GM12878 (cell line): ENCODE measurements at regions not wholly inside any gene's neighbourhood (a gene's known extent, or its start where the extent isn't known, plus 50 kb on each side); places are given as distances from the start of the nearest gene placed in this dataset.

Experiments
- ATAC-seq: fragments of 200-7000 bp; cut with Tn5 transposase; 3 replicates; pipeline ENCODE4 v1.9.1; 2020; ENCODE audit warnings: mild to moderate bottlenecking, moderate library complexity
- BruUV-seq: library from RNA; stranded (reverse); fragments of 400-500 nt; replicated peaks from 2 replicates; lab custom pipeline; 2021; lab: Mats Ljungman, UMichigan
- CTCF ChIA-PET: fragments of 300-600 bp; sonication (Branson Sonifier 250); formaldehyde crosslinking; extraction: SDS; loops from one replicate; lab custom pipeline; 2021; ENCODE audit warnings: inconsistent platforms; lab: Yijun Ruan, JAX
- POLR2A ChIA-PET: fragments of 350-600 bp; formaldehyde crosslinking; extraction: SDS; loops from one replicate; lab custom pipeline; 2021; ENCODE audit warnings: inconsistent platforms; lab: Charles Lee
- RAD21 ChIA-PET: fragments of 300-600 bp; sonication (Branson Sonifier 250); formaldehyde crosslinking; loops from one replicate; lab custom pipeline; 2023; ENCODE audit warnings: antibody characterized with exemption; ENCODE audit not compliant: unreplicated experiment; lab: Charles Lee
- SMC1A ChIA-PET: fragments of 300-600 bp; sonication (Branson Sonifier 250); formaldehyde crosslinking; loops from one replicate; lab custom pipeline; 2023; ENCODE audit not compliant: unreplicated experiment, uncharacterized antibody; lab: Charles Lee
- DNase-seq: peaks from one replicate; pipeline ENCODE4 v3.0.0-alpha.2; 2011; ENCODE audit warnings: low read depth, low spot score
- FAIRE-seq: peaks from 3 replicates; lab custom pipeline; 2011; peaks lifted over from hg19 to GRCh38; lab: Jason Lieb, UNC
- H2AFZ ChIP-seq: 2 replicates; pipeline ENCODE4 v1.6.0; 2011; ENCODE audit warnings: low read depth, low read length, control low read depth; ENCODE audit not compliant: control insufficient read depth
- H3K27ac ChIP-seq: 2 replicates; pipeline ENCODE4 v1.5.1; 2011; ENCODE audit warnings: control low read depth; ENCODE audit not compliant: control insufficient read depth, insufficient read depth
- H3K27me3 ChIP-seq, 2 experiments: replicated peaks in 1 of 2; 2 replicates each; pipeline versions ENCODE4 v1.6.0 to v1.6.1; 2011; ENCODE audit warnings: low read length in 1 of 2; ENCODE audit not compliant: control insufficient read depth in 2 of 2, insufficient read depth in 2 of 2
- H3K36me3 ChIP-seq, 2 experiments: 2 replicates each; pipeline ENCODE4 v1.5.1; 2011; ENCODE audit warnings: low read length in 1 of 2; ENCODE audit not compliant: control insufficient read depth in 2 of 2, insufficient read depth in 2 of 2
- H3K4me1 ChIP-seq: 2 replicates; pipeline ENCODE4 v1.6.1; 2011; ENCODE audit warnings: mild to moderate bottlenecking, low read length, moderate library complexity, mixed read lengths; ENCODE audit not compliant: control insufficient read depth, insufficient read depth
- H3K4me2 ChIP-seq: 2 replicates; pipeline ENCODE4 v1.6.0; 2011; ENCODE audit warnings: control low read depth; ENCODE audit not compliant: control insufficient read depth, insufficient read depth
- H3K4me3 ChIP-seq: fragments of 200-600 bp; sonication (generic); 2 replicates; pipeline ENCODE4 v1.5.1; 2016
- H3K79me2 ChIP-seq: 2 replicates; pipeline ENCODE4 v1.6.0; 2011; ENCODE audit warnings: low read length; ENCODE audit not compliant: control insufficient read depth, insufficient read depth
- H3K9ac ChIP-seq: 2 replicates; pipeline ENCODE4 v1.8.0; 2011; ENCODE audit warnings: low read length, control low read depth, mixed read lengths; ENCODE audit not compliant: control insufficient read depth, insufficient read depth
- H3K9me3 ChIP-seq: replicated peaks from 3 replicates; pipeline ENCODE4 v1.5.1; 2011; ENCODE audit warnings: mild to moderate bottlenecking, low read length; ENCODE audit not compliant: control insufficient read depth, insufficient read depth
- H4K20me1 ChIP-seq: 2 replicates; pipeline ENCODE4 v1.6.0; 2011; ENCODE audit not compliant: control insufficient read depth, insufficient read depth
- CBFB ChIP-seq: IDR thresholded peaks from 2 replicates; pipeline ENCODE4 v1.6.1; 2016; ENCODE audit warnings: antibody characterized with exemption, low read depth
- CHD2 ChIP-seq: IDR thresholded peaks from 2 replicates; pipeline ENCODE4 v1.6.1; 2011; ENCODE audit warnings: low read depth, low read length, improper control_type of control experiment, borderline replicate concordance
- LARP7 ChIP-seq: fragments of 450-650 bp; IDR thresholded peaks from 2 replicates; pipeline ENCODE4 v1.6.1; 2017; ENCODE audit warnings: mild to moderate bottlenecking
- PML ChIP-seq: IDR thresholded peaks from 2 replicates; pipeline ENCODE4 v1.6.1; 2012; ENCODE audit warnings: low read length, inconsistent platforms
- POU2F2 ChIP-seq: IDR thresholded peaks from 3 replicates; pipeline ENCODE4 v1.6.1; 2011; ENCODE audit warnings: low read depth, mild to moderate bottlenecking, low read length, borderline replicate concordance
- SIX5 ChIP-seq: IDR thresholded peaks from 2 replicates; pipeline ENCODE4 v1.6.1; 2011; ENCODE audit warnings: mild to moderate bottlenecking, low read depth, low read length, moderate library complexity; ENCODE audit not compliant: severe bottlenecking
- SRF ChIP-seq, 2 experiments: IDR thresholded peaks; 2 replicates each; pipeline ENCODE4 v1.6.1; 2011; ENCODE audit warnings: low read depth in 2 of 2, low read length in 2 of 2, mild to moderate bottlenecking in 1 of 2, moderate library complexity in 1 of 2
- SUZ12 ChIP-seq: fragments of 200-600 bp; sonication (generic); IDR thresholded peaks from one replicate; pipeline ENCODE4 v1.6.1; 2018; ENCODE audit warnings: antibody characterized with exemption, mild to moderate bottlenecking; ENCODE audit not compliant: unreplicated experiment
- ZNF217 ChIP-seq: fragments of 450-650 bp; IDR thresholded peaks from 2 replicates; pipeline ENCODE4 v1.6.1; 2017; ENCODE audit warnings: antibody characterized with exemption, mild to moderate bottlenecking
- WGBS: methylation state at CpG from one replicate; pipeline ENCODE4 v1.1.6; 2016; ENCODE audit warnings: low lambda C conversion rate; ENCODE audit not compliant: insufficient replicate concordance, insufficient coverage; ENCODE audit errors: missing lambda C conversion rate; 5-methylcytosine and 5-hydroxymethylcytosine counted together
- in situ Hi-C: fragments of 300-500 bp; cut with MboI; formaldehyde crosslinking; loops from 9 replicates; pipeline ENCODE4 v1.14.3; 2018; ENCODE audit warnings: mixed read lengths
- intact Hi-C: fragments of 100-400 bp; cut with micrococcal nuclease; formaldehyde crosslinking; loops from one replicate; pipeline ENCODE4 v1.14.2; 2022; ENCODE audit not compliant: unreplicated experiment
- TF ChIP-seq, protein P1 (sequence below): fragments of 450-650 bp; IDR thresholded peaks from 2 replicates; pipeline ENCODE4 v1.6.1; 2017; ENCODE audit warnings: borderline replicate concordance
- TF ChIP-seq, protein P2 (sequence below): IDR thresholded peaks from 2 replicates; pipeline ENCODE4 v1.6.1; 2012; ENCODE audit warnings: low read depth, low read length, improper control_type of control experiment

DNA sequence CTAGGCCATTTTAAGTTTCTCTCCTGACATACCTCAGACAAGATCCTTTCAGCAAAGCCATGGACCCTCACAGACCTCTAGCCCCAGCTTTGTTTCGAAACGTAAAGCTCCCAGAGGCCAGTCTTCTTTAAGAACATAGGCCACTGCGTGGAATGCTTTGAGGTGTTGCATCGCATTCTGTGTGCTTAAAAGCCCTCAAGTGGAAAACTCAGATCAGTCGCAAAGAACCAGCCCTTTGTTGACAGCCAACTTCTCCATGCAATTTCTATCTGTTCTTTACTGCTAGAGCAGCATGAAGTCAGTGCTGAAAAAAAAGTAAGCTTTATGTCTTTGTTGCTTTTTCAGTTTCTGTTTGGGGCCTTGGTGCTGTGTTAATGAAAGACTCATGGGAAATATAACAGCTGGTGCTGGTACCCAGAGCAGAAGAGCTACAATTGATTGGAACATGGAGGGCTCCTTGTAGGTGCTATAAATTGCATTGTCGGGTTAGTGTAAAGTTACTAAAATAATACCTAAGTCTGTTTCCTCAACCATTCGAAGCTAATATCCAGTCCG, 142.6 kb downstream of the MAP3K7 start (continued):
- TF ChIP-seq, protein P1, sequence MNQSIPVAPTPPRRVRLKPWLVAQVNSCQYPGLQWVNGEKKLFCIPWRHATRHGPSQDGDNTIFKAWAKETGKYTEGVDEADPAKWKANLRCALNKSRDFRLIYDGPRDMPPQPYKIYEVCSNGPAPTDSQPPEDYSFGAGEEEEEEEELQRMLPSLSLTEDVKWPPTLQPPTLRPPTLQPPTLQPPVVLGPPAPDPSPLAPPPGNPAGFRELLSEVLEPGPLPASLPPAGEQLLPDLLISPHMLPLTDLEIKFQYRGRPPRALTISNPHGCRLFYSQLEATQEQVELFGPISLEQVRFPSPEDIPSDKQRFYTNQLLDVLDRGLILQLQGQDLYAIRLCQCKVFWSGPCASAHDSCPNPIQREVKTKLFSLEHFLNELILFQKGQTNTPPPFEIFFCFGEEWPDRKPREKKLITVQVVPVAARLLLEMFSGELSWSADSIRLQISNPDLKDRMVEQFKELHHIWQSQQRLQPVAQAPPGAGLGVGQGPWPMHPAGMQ: no peak

DNA sequence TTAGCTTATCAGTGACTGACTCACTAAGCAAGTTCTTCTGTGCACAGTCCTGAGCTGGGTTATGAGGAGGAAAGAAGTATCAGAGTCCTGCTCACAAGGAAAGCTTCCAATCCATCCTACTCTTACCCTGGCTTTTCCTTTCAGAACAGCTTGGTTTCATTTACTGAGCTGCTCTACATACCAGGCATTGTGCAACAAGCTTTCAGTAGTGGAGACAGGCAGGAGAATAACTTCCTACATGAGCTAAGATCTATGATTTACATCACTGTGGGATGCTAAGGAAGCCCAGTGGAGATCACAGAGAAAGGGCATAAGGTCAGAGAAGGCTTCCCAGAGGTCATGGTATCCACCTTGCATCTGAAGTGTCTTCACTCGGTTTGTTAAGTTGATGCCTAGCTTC, 144.5 kb downstream of the MAP3K7 start:
- DNase-seq (no peak), ATAC-seq (no peak), FAIRE-seq (no peak)
- ChIA-PET POLR2A (no interaction called here), SMC1A (interaction anchor here (1.7 kb wide), 1 partner anchor 37 kb away, joined by 4 read pairs; no protein-coding TSS in a partner anchor), CTCF (interaction anchor here (1.3 to 2.7 kb wide), 2 partner anchors 49 to 502 kb away, joined by 4 to 8 read pairs; no protein-coding TSS in a partner anchor), RAD21 (no interaction called here)
- Histone ChIP-seq H3K4me3 (no peak overlapping the region), H3K9me3 (no peaks in the 10 kb centered on the region), H3K4me1 (no peaks in the 10 kb centered on the region), H3K27ac (no peak overlapping the region), H2AFZ (no peak overlapping the region), H3K36me3 (no peaks in the 10 kb centered on the region), H4K20me1 (no peaks in the 10 kb centered on the region), H3K4me2 (no peak overlapping the region), H3K27me3 (peaks cover 2 to 5% of the 10 kb centered on the region in 2 experiments; a peak in 3 of 4 replicates), H3K79me2 (no peaks in the 10 kb centered on the region), H3K9ac (no peak overlapping the region)
- BruUV-seq: no TSS peak
- no peak for TF ChIP-seq CBFB
- TF ChIP-seq PML: no peak
- TF ChIP-seq SRF (IDR thresholded peaks at IDR 0.05; ENCODE audit: low read depth in 2 of 2, low read length in 2 of 2): no peak
- no peak for TF ChIP-seq LARP7
- TF ChIP-seq, protein P2, sequence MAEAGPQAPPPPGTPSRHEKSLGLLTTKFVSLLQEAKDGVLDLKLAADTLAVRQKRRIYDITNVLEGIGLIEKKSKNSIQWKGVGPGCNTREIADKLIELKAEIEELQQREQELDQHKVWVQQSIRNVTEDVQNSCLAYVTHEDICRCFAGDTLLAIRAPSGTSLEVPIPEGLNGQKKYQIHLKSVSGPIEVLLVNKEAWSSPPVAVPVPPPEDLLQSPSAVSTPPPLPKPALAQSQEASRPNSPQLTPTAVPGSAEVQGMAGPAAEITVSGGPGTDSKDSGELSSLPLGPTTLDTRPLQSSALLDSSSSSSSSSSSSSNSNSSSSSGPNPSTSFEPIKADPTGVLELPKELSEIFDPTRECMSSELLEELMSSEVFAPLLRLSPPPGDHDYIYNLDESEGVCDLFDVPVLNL: no peak
- TF ChIP-seq SIX5: no peak
- no peak for TF ChIP-seq SUZ12
- TF ChIP-seq CHD2: no peak
- no peak for TF ChIP-seq POU2F2
- no peak for TF ChIP-seq ZNF217
- intact Hi-C loops: no loop called here
- WGBS: 10% methylated on average over 1 of the region's 1 CpG
- in situ Hi-C loops: no loop called here
